DND-41 (cell line): ENCODE measurements at regions not wholly inside any gene's neighbourhood (a gene's known extent, or its start where the extent isn't known, plus 50 kb on each side); places are given as distances from the start of the nearest gene placed in this dataset.
"Not testable (repeated sequence)": the region's sequence is repeated elsewhere in the genome, so short reads cannot be mapped to it uniquely, and the experiment has no call there.

ENCODE experiments used
- ATAC-seq: fragments of 200-7000 bp; cut with Tn5 transposase; 3 replicates; pipeline ENCODE4 v1.9.1; 2021; ENCODE audit warnings: low read depth; ENCODE audit not compliant: insufficient read depth
- DNase-seq: peaks from one replicate; pipeline ENCODE4 v3.0.0-alpha.2; 2020
- H2AFZ ChIP-seq: 2 replicates; pipeline ENCODE4 v1.6.0; 2012; ENCODE audit warnings: low read depth, low read length
- H3K27ac ChIP-seq: 2 replicates; pipeline ENCODE4 v1.5.1; 2012; ENCODE audit warnings: low read length, inconsistent platforms
- H3K27me3 ChIP-seq: fragments of 200-600 bp; sonication (generic); 2 replicates; pipeline ENCODE4 v1.6.0; 2012; ENCODE audit warnings: low read length, mild to moderate bottlenecking, inconsistent platforms; ENCODE audit not compliant: insufficient read depth, poor library complexity
- H3K36me3 ChIP-seq: 2 replicates; pipeline ENCODE4 v1.5.1; 2012; ENCODE audit warnings: low read length, inconsistent platforms; ENCODE audit not compliant: insufficient read depth
- H3K4me1 ChIP-seq: 2 replicates; pipeline ENCODE4 v1.5.1; 2012; ENCODE audit warnings: mild to moderate bottlenecking, low read length; ENCODE audit not compliant: insufficient read depth
- H3K4me2 ChIP-seq: 2 replicates; pipeline ENCODE4 v1.6.0; 2012; ENCODE audit warnings: mild to moderate bottlenecking, moderate library complexity, low read length, inconsistent platforms; ENCODE audit not compliant: insufficient read depth
- H3K4me3 ChIP-seq, 2 experiments: fragments of 200-600 bp in 1 of 2; shearing (Covaris generic) in 1 of 2; 2 replicates each; pipeline ENCODE4 v1.5.1; 2012 to 2016; ENCODE audit warnings: inconsistent platforms in 2 of 2, low read length in 2 of 2, mild to moderate bottlenecking in 2 of 2, low read depth in 1 of 2, moderate library complexity in 1 of 2
- H3K79me2 ChIP-seq: 2 replicates; pipeline ENCODE4 v1.6.0; 2012; ENCODE audit warnings: low read length, inconsistent platforms; ENCODE audit not compliant: insufficient read depth
- H3K9ac ChIP-seq: 2 replicates; pipeline ENCODE4 v1.6.0; 2012; ENCODE audit warnings: low read depth, mild to moderate bottlenecking, inconsistent platforms, low read length, moderate library complexity
- H3K9me3 ChIP-seq: 2 replicates; pipeline ENCODE4 v1.5.1; 2012; ENCODE audit warnings: low read length, moderate library complexity, mild to moderate bottlenecking, inconsistent platforms; ENCODE audit not compliant: insufficient read depth, severe bottlenecking
- H4K20me1 ChIP-seq: 2 replicates; pipeline ENCODE4 v1.6.0; 2012; ENCODE audit warnings: low read length; ENCODE audit not compliant: insufficient read depth
- CTCF ChIP-seq: IDR thresholded peaks from 2 replicates; pipeline ENCODE4 v1.5.1; 2012; ENCODE audit warnings: borderline replicate concordance, low read length, moderate library complexity, mild to moderate bottlenecking; ENCODE audit not compliant: poor library complexity, severe bottlenecking; ENCODE audit errors: extremely low read depth
- EZH2 ChIP-seq: IDR thresholded peaks from 3 replicates; pipeline ENCODE4 v1.6.1; 2012; ENCODE audit warnings: borderline replicate concordance, low read depth, mild to moderate bottlenecking, moderate library complexity, low read length, inconsistent platforms; ENCODE audit not compliant: severe bottlenecking

- Histone ChIP-seq H4K20me1 (no peaks in the 10 kb centered on the region), H3K27ac (no peak overlapping the region), H3K4me3 (no peak overlapping the region), H3K36me3 (no peaks in the 10 kb centered on the region), H3K27me3 (no peaks in the 10 kb centered on the region), H3K4me2 (no peak overlapping the region), H2AFZ (no peak overlapping the region), H3K79me2 (no peaks in the 10 kb centered on the region), H3K9ac (no peak overlapping the region), H3K4me1 (no peaks in the 10 kb centered on the region), H3K9me3 (no peaks in the 10 kb centered on the region)
- DNase-seq, result no peak
- TF ChIP-seq EZH2 (no peak), CTCF (no peak)
- no peak for ATAC-seq
Observed at GRCh38 chr20:29427201-29428060, 1830.0 kb upstream of the DEFB115 start.

- H3K27ac ChIP-seq, result no peak overlapping the region
- DNase-seq (no peak), ATAC-seq (no peak)
- H3K4me2 ChIP-seq, result no peak overlapping the region
- H3K4me3 ChIP-seq, result no peak overlapping the region
- no peaks in the 10 kb centered on the region for H3K27me3 ChIP-seq
- no peaks in the 10 kb centered on the region for H3K79me2 ChIP-seq
- no peak for TF ChIP-seq EZH2
- no peak for TF ChIP-seq CTCF
- no peaks in the 10 kb centered on the region for H3K36me3 ChIP-seq
- no peaks in the 10 kb centered on the region for H4K20me1 ChIP-seq
- no peaks in the 10 kb centered on the region for H3K9me3 ChIP-seq
- no peak overlapping the region for H2AFZ ChIP-seq
- H3K9ac ChIP-seq, result no peak overlapping the region
- no peaks in the 10 kb centered on the region for H3K4me1 ChIP-seq
Observed at GRCh38 chr20:29430531-29430930, 1826.9 kb upstream of the DEFB115 start.

- not testable (repeated sequence) for H3K9me3 ChIP-seq, H3K36me3 ChIP-seq, H3K27ac ChIP-seq, ATAC-seq, H3K4me2 ChIP-seq, H3K4me3 ChIP-seq, H4K20me1 ChIP-seq, DNase-seq, H3K27me3 ChIP-seq, H3K9ac ChIP-seq, H3K79me2 ChIP-seq, H2AFZ ChIP-seq
- peaks cover 30% of the 10 kb centered on the region for H3K4me1 ChIP-seq
Observed at GRCh38 chr20:29440721-29441120, 1816.7 kb upstream of the DEFB115 start.

DNA sequence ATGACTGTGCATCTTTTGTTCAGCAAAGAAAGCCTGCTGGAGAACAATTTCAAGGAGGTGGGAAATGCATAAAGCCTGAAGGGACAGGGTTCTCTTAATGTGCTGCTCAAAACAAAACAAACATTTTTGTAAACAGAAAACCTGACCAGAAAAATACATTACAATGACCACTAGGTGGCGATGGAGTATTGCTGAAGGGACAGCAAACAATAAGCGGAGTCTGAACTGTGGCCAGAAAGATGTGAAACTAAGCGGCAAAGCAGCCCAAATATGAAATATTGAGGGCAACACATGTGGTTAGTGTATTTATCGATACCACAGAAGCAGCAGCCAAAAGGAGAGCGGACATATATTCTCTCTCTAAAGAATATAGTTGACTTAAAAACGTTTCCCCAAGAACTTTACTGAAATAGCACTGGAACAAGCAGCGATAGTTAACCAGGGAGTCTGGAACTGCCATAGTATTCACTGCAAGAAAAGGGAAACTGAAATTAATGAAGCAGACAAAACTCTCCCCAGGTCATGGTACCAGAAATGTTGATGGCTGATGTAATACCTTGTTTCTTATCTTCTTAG lies 1814.2 kb upstream of the DEFB115 start:
- TF ChIP-seq CTCF, result peak; percentile 75
- H3K36me3 ChIP-seq, H3K27me3 ChIP-seq, H3K9me3 ChIP-seq, H3K79me2 ChIP-seq, H4K20me1 ChIP-seq: not testable (repeated sequence)
- Histone ChIP-seq H2AFZ (peak overlapping the region; percentile 38), H3K4me1 (peaks cover 33% of the 10 kb centered on the region), H3K4me3 (peak overlapping the region in 1 of 2 experiments; percentile 5; a peak in 1 of 4 replicates), H3K9ac (peak overlapping the region; percentile 46), H3K4me2 (peak overlapping the region; percentile 40), H3K27ac (peak overlapping the region; percentile 97)
- DNase-seq (peak; percentile 67), ATAC-seq (peak; percentile 64)
